Left lung (tissue), 4 donors: ENCODE measurements at regions not wholly inside any gene's neighbourhood (a gene's known extent, or its start where the extent isn't known, plus 50 kb on each side); places are given as distances from the start of the nearest gene placed in this dataset.

ENCODE experiments used
- ATAC-seq: fragments of 200-7000 bp; cut with Tn5 transposase; one replicate; pipeline ENCODE4 v1.9.1; 2020; ENCODE audit warnings: moderate library complexity
- DNase-seq, 4 donors: peaks; one replicate each; pipeline ENCODE4 v3.0.0-alpha.2; 2013 to 2020
- H3K27ac ChIP-seq, 2 donors: fragments of 200-600 bp; sonication (generic) in 1 of 2; one replicate each; pipeline versions ENCODE4 v1.5.0 to v1.8.0; 2020 to 2021
- H3K27me3 ChIP-seq, 2 donors: fragments of 200-600 bp; sonication (generic) in 1 of 2; one replicate each; pipeline versions ENCODE4 v1.5.0 to v1.8.0; 2020 to 2021
- H3K36me3 ChIP-seq, 2 donors: fragments of 200-600 bp; sonication (generic) in 1 of 2; one replicate each; pipeline versions ENCODE4 v1.5.0 to v1.8.0; 2020 to 2021
- H3K4me1 ChIP-seq, 2 donors: fragments of 200-600 bp; one replicate each; pipeline ENCODE4 v1.8.0; 2021
- H3K4me3 ChIP-seq, 2 donors: fragments of 200-600 bp; sonication (generic) in 1 of 2; one replicate each; pipeline versions ENCODE4 v1.5.0 to v1.8.0; 2020 to 2021; ENCODE audit warnings: mild to moderate bottlenecking in 1 of 2
- H3K9me3 ChIP-seq, 2 donors: fragments of 200-600 bp; sonication (generic) in 1 of 2; one replicate each; pipeline versions ENCODE4 v1.5.0 to v1.8.0; 2020 to 2021
- intact Hi-C, 2 donors: fragments of 100-400 bp; cut with DNase I; formaldehyde crosslinking; loops; one replicate each; pipeline versions ENCODE4 v1.11.2 to v1.14.2; 2022
- TF ChIP-seq, protein P1 (sequence below), 2 donors: fragments of 200-600 bp; sonication (generic) in 1 of 2; IDR thresholded peaks; one replicate each; pipeline versions ENCODE4 v1.5.0 to v1.8.0; 2021; ENCODE audit warnings: antibody characterized with exemption in 2 of 2
- donor health status: DM: no; HTN: yes; CAD: no.
- donor health status: DM: no; HTN: no; CAD: no.

DNA sequence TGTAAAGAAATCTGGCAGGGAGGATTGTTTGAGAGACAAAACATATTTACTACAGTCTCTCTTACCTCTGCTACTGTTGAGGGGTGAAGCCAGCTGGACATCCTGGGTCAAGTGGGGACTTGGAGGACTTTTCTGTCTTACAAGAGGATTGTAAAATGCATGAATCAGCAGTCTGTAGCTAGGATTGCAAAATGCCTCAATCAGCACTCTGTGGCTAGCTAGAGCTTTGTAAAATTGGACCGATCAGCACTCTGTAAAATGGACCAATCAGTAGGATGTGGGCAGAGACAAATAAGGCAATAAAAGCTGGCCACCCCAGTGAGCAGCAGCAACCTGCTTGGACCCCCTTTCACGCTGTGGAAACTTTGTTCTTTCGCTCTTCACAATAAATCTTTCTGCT is 995.8 kb upstream of the CDH6 start:
- H3K4me1 ChIP-seq, result no peaks in the 10 kb centered on the region
- no peak overlapping the region for H3K4me3 ChIP-seq
- no peak overlapping the region for H3K27ac ChIP-seq
- no peaks in the 10 kb centered on the region for H3K36me3 ChIP-seq
- TF ChIP-seq, protein P1, sequence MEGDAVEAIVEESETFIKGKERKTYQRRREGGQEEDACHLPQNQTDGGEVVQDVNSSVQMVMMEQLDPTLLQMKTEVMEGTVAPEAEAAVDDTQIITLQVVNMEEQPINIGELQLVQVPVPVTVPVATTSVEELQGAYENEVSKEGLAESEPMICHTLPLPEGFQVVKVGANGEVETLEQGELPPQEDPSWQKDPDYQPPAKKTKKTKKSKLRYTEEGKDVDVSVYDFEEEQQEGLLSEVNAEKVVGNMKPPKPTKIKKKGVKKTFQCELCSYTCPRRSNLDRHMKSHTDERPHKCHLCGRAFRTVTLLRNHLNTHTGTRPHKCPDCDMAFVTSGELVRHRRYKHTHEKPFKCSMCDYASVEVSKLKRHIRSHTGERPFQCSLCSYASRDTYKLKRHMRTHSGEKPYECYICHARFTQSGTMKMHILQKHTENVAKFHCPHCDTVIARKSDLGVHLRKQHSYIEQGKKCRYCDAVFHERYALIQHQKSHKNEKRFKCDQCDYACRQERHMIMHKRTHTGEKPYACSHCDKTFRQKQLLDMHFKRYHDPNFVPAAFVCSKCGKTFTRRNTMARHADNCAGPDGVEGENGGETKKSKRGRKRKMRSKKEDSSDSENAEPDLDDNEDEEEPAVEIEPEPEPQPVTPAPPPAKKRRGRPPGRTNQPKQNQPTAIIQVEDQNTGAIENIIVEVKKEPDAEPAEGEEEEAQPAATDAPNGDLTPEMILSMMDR (IDR thresholded peaks at IDR 0.05), result no peak
- DNase-seq (no peak), ATAC-seq (no peak)
- H3K9me3 ChIP-seq, result peaks cover 0 to 12% of the 10 kb centered on the region in 2 donors
- H3K27me3 ChIP-seq, result no peaks in the 10 kb centered on the region
- intact Hi-C loops, result no loop called here

DNA sequence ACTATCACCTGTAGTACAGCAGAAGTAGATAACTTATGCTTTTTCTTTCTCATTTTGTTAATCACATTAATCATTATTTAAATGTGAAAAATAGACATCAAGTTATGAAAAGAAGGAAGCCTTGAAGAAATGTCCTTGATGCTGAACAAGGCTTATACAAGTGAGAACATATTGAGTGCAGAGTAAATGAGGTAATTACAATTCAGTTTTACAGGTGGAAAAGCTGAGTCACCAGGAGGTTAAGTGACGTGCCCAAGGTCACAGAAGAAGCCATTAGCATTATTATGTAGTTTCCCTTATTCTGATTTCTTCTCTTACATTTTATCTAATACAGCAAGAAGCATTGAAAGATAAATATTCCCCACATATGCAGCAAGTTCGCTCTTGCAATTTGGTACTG is 998.5 kb upstream of the CDH6 start:
- TF ChIP-seq, protein P1 (IDR thresholded peaks at IDR 0.05), result no peak
- no peaks in the 10 kb centered on the region for H3K27me3 ChIP-seq
- ATAC-seq (no peak), DNase-seq (no peak)
- intact Hi-C loops, result no loop called here
- no peaks in the 10 kb centered on the region for H3K4me1 ChIP-seq
- H3K27ac ChIP-seq, result no peak overlapping the region
- H3K36me3 ChIP-seq, result no peaks in the 10 kb centered on the region
- H3K9me3 ChIP-seq, result peaks cover 0 to 3% of the 10 kb centered on the region in 2 donors
- H3K4me3 ChIP-seq, result no peak overlapping the region

DNA sequence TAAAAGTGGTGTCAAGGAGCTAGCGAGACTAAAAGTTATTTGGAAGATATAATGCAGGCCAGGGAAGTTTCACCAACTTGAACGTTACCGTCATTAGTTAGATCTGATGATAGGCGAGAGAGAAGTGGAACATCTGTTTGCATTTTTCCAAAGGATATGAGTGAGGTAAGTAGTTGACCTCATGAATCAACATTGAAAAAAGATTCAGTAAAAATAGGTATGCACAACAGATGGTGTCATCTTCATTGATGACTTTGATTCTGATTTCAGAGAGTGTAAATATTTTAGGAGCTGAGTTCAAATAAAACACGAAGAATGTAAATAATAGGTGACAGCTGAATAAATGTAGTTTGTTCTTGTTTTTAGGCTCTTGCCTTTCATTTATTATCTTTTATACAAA is 998.9 kb upstream of the CDH6 start:
- no peak overlapping the region for H3K4me3 ChIP-seq
- TF ChIP-seq, protein P1 (IDR thresholded peaks at IDR 0.05), result no peak
- H3K27me3 ChIP-seq, result no peaks in the 10 kb centered on the region
- no peak for ATAC-seq
- no peak for DNase-seq
- no peak overlapping the region for H3K27ac ChIP-seq
- H3K9me3 ChIP-seq, result peaks cover 0 to 3% of the 10 kb centered on the region in 2 donors
- H3K4me1 ChIP-seq, result no peaks in the 10 kb centered on the region
- intact Hi-C loops, result no loop called here
- no peaks in the 10 kb centered on the region for H3K36me3 ChIP-seq

DNA sequence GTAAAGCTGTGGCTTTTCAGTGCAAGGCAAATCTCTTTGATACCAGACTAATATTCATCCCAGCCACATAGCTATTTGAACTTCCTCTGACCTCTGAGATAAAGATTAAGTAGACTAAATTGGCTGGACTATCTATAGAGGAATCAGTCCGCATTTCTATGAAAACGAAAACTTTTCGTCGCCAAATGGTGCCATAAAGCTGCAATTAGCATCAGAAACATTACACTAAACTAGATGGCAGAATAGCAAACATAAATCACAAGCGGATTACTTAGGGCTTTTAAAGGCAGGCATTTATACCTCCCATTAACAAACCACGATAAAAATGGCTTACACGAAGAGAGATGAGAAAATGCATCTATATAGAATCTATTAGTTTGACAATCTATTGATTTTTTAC is 1009.7 kb upstream of the CDH6 start:
- no peaks in the 10 kb centered on the region for H3K27me3 ChIP-seq
- DNase-seq, result no peak
- TF ChIP-seq, protein P1 (IDR thresholded peaks at IDR 0.05), result no peak
- H3K27ac ChIP-seq, result no peak overlapping the region
- no peaks in the 10 kb centered on the region for H3K4me1 ChIP-seq
- ATAC-seq, result no peak
- H3K4me3 ChIP-seq, result no peak overlapping the region
- intact Hi-C loops, result no loop called here
- no peaks in the 10 kb centered on the region for H3K9me3 ChIP-seq
- no peaks in the 10 kb centered on the region for H3K36me3 ChIP-seq

DNA sequence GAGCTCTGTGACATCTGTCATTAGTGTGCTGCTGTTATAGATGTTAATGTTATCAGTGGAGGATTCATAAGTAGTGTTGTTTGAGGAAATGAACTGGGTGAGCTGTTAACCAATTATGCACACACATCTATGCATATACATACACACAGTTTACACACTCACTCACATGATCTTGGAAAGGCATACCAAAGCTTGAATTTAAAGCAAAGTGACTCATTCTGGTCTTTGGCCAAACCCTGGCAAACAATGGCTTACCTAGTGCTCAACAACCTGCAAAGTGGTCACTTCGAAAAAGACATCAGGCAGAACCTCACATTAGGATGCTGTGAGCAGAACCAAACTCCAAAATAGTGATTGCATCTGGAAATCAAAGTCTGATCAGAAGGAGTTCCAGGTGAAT is 1037.3 kb upstream of the CDH6 start:
- Histone ChIP-seq H3K27me3 (no peaks in the 10 kb centered on the region), H3K4me1 (no peaks in the 10 kb centered on the region), H3K4me3 (no peak overlapping the region), H3K36me3 (no peaks in the 10 kb centered on the region), H3K9me3 (peaks cover 0 to 10% of the 10 kb centered on the region in 2 donors), H3K27ac (no peak overlapping the region)
- intact Hi-C loops, result no loop called here
- TF ChIP-seq, protein P1 (IDR thresholded peaks at IDR 0.05), result no peak
- DNase-seq (no peak), ATAC-seq (no peak)
